ENCODE measurements at regions not wholly inside any gene's neighbourhood (a gene's known extent, or its start where the extent isn't known, plus 50 kb on each side); places are given as distances from the start of the nearest gene placed in this dataset.

DNA sequence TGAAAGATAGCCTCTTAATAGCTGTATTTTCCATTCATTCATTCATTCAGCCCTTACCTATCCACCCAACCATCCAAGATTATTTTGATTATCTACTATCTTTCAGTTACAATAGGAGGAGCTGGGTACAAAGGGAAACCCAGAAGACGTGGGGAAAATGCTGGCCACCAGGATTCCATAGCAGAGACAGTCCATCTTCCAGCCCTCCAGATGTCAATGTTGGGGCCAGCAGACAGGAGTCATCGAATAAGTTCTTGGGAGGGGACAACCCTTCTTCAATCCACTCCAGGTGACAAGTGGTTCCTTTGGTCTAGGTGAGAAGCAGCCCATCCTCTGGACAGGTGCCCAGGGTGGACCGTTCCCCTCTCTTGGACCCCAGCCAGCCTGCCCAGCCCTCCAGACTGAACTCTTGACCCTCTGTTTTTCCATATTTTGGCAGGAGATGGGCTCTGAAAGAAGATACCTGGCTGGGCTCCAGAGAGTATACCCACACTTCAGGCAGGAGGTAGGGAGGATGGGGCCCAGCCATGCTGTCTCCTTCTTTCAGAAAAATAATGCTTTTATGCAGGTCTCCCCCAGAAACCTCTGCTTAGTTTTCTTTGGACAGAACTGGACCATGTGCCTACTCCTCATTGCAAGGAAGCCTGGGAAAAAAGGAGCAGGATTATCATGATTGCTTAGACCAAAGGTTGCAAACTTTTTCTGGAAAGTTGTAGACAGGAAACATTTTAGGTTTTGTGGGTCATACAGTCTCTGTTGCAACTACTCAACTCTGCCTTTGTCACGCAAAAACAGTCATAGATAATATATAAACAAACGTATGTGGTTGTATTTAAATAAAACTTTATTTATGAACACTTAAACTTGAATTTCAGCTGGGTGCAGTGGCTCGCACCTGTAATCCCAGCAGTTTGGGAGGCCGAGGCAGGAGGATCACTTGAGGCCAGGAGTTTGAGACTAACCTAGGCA lies 95.5 kb upstream of the SMNDC1 start:
- TF ChIP-seq, protein P1, sequence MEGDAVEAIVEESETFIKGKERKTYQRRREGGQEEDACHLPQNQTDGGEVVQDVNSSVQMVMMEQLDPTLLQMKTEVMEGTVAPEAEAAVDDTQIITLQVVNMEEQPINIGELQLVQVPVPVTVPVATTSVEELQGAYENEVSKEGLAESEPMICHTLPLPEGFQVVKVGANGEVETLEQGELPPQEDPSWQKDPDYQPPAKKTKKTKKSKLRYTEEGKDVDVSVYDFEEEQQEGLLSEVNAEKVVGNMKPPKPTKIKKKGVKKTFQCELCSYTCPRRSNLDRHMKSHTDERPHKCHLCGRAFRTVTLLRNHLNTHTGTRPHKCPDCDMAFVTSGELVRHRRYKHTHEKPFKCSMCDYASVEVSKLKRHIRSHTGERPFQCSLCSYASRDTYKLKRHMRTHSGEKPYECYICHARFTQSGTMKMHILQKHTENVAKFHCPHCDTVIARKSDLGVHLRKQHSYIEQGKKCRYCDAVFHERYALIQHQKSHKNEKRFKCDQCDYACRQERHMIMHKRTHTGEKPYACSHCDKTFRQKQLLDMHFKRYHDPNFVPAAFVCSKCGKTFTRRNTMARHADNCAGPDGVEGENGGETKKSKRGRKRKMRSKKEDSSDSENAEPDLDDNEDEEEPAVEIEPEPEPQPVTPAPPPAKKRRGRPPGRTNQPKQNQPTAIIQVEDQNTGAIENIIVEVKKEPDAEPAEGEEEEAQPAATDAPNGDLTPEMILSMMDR (IDR thresholded peaks at IDR 0.05; ENCODE audit: unreplicated experiment in 3 of 3) = no peak
- Mint-ChIP-seq H3K27ac (no peak overlapping the region), H3K9me3 (no peaks in the 10 kb centered on the region), H3K4me3 (no peak overlapping the region), H3K4me1 (peaks cover 20% of the 10 kb centered on the region), H3K36me3 (ENCODE audit: low read depth) (no peaks in the 10 kb centered on the region), H3K27me3 (ENCODE audit: low read depth) (peaks cover 12% of the 10 kb centered on the region)

DNA sequence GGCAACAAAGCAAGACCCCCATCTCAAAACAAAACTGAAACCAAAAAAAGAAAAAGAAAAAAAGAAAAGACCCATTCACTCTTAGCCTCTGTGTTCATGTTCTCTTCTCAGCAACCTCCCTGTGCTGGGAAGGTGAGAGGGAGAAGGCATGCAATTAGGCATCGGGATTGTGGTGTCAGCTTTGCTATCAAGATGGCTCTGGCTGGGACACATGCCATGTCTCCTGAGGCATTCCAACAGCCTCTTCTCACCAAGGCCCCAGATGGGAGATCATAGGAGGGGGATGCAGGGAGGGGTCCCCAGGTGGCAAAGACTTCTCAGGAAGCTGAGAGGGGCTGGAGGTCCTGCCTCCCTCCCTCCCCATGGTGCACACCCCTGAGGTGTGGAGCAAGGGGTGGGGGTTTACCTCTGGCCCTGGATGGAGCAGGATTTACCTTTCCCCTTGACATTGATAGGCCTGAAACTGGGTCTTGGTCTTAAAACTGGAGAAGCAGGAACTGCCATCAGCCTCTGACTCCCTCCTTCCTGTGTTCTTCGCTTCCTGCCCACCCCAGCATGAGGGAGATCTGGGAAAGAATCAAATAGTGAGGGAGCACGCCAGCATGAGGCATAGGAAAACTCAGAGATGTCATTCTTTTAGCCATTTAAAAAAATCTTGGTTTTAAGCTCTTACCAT lies 96.2 kb upstream of the DUSP5 start:
- H3K4me3 Mint-ChIP-seq = no peak overlapping the region
- TF ChIP-seq, protein P1 (IDR thresholded peaks at IDR 0.05; ENCODE audit: unreplicated experiment in 3 of 3) = no peak
- H3K27ac Mint-ChIP-seq = no peak overlapping the region
- H3K4me1 Mint-ChIP-seq = peaks cover 20% of the 10 kb centered on the region
- no peaks in the 10 kb centered on the region for H3K36me3 Mint-ChIP-seq (ENCODE audit: low read depth)
- peaks cover 12% of the 10 kb centered on the region for H3K27me3 Mint-ChIP-seq (ENCODE audit: low read depth)
- H3K9me3 Mint-ChIP-seq = no peaks in the 10 kb centered on the region

DNA sequence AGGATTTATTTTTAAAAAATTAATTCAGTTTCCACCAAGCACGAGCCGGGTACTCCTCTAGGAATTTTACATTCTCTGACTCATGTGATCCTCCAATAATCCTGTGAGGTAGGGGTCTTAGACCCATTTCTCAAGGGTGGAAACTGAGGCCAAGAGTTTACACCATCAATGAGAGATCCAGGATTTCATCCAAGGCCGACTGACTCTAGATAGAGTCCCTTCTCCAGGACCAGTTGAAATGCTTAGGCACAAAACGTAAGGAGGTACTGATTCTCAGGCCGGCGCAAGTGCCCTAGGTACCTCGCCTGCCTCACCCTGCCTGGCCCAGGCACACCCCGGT lies 95.7 kb upstream of the DUSP5 start:
- TF ChIP-seq, protein P1 (IDR thresholded peaks at IDR 0.05; ENCODE audit: unreplicated experiment in 3 of 3) = no peak
- no peak overlapping the region for H3K4me3 Mint-ChIP-seq
- H3K36me3 Mint-ChIP-seq (ENCODE audit: low read depth) = no peaks in the 10 kb centered on the region
- peaks cover 20% of the 10 kb centered on the region for H3K4me1 Mint-ChIP-seq
- H3K27me3 Mint-ChIP-seq (ENCODE audit: low read depth) = peaks cover 13% of the 10 kb centered on the region
- no peaks in the 10 kb centered on the region for H3K9me3 Mint-ChIP-seq
- no peak overlapping the region for H3K27ac Mint-ChIP-seq

DNA sequence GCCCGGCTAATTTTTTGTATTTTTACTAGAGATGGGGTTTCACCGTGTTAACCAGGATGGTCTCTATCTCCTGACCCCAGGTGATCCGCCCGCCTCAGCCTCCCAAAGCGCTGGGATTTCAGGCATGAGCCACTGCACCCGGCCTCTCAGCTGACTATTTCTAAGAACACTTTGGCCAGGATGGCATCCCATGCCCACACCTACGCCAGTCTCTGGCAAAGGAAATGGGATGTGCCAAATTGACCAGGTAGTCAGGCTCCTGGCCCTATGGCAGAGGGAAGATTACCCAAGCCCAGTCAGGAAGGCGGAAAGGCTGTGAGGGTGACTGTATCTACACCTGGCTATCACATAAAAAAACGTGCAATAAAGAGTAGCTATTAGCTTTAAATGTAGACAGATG lies 94.1 kb upstream of the DUSP5 start:
- TF ChIP-seq, protein P1 (IDR thresholded peaks at IDR 0.05; ENCODE audit: unreplicated experiment in 3 of 3) = no peak
- peaks cover 27% of the 10 kb centered on the region for H3K4me1 Mint-ChIP-seq
- no peaks in the 10 kb centered on the region for H3K9me3 Mint-ChIP-seq
- H3K27ac Mint-ChIP-seq = no peak overlapping the region
- no peak overlapping the region for H3K4me3 Mint-ChIP-seq
- H3K27me3 Mint-ChIP-seq (ENCODE audit: low read depth) = peaks cover 18% of the 10 kb centered on the region
- no peaks in the 10 kb centered on the region for H3K36me3 Mint-ChIP-seq (ENCODE audit: low read depth)

DNA sequence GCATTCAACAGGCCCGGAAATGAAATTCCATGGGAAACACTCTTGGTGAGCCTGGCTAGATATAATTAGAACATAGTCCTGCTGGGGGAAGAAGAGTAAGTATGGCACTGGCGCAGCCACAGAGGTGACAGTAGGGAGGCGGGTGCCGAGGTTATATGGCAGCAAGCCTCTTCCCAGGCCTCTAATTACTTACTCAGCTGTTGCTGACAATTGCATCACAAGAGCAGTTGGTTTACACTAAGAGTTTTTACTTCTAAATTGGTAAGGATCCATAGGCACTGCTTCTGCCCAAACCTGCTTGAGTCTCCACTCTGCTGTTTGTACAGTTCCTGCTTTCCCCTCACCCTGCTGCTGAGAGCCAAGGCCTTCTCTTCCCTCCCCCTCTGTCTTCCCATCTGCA lies 93.3 kb upstream of the DUSP5 start:
- no peak overlapping the region for H3K4me3 Mint-ChIP-seq
- TF ChIP-seq, protein P1 (IDR thresholded peaks at IDR 0.05; ENCODE audit: unreplicated experiment in 3 of 3) = no peak
- H3K4me1 Mint-ChIP-seq = peaks cover 19% of the 10 kb centered on the region
- no peaks in the 10 kb centered on the region for H3K36me3 Mint-ChIP-seq (ENCODE audit: low read depth)
- H3K27ac Mint-ChIP-seq = no peak overlapping the region
- no peaks in the 10 kb centered on the region for H3K9me3 Mint-ChIP-seq
- H3K27me3 Mint-ChIP-seq (ENCODE audit: low read depth) = peaks cover 22% of the 10 kb centered on the region

All from nephron (organoid).